ENCODE measurements at regions not wholly inside any gene's neighbourhood (a gene's known extent, or its start where the extent isn't known, plus 50 kb on each side); places are given as distances from the start of the nearest gene placed in this dataset.

DNA sequence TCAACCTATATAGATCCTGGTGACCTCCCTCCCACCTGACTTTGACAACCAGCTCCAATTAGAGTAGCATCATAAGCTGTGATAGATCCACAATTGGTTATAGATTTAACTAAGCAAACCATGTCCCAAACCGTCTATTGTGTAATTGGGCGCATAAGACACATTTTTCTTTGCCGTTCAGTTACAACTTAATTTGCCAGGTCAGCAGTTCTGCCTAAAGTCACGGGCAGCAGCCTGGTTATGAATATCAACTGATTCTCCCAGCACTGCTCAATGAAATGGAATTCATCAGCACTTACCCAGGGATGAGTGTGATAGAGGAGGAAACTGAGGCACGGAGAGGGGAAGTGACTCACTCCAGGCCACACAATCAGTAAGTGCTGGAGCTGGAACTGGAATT, 73.4 kb downstream of the KLHDC7A start:
- intact Hi-C loops (cut with DNase I): no loop called here
- Histone ChIP-seq H3K4me1 (no peaks in the 10 kb centered on the region), H3K27ac (no peak overlapping the region), H3K9me3 (no peaks in the 10 kb centered on the region), H3K4me3 (no peak overlapping the region), H3K36me3 (no peaks in the 10 kb centered on the region), H3K27me3 (peaks cover 5% of the 10 kb centered on the region)
- DNase-seq (ENCODE audit: extremely low spot score in 2 of 2): no peak
- TF ChIP-seq POLR2A (IDR thresholded peaks at IDR 0.05) (no peak), POLR2AphosphoS5 (IDR thresholded peaks at IDR 0.05; ENCODE audit: insufficient read depth in 1 of 2, low read depth in 1 of 2) (no peak)
- TF ChIP-seq, protein P1, sequence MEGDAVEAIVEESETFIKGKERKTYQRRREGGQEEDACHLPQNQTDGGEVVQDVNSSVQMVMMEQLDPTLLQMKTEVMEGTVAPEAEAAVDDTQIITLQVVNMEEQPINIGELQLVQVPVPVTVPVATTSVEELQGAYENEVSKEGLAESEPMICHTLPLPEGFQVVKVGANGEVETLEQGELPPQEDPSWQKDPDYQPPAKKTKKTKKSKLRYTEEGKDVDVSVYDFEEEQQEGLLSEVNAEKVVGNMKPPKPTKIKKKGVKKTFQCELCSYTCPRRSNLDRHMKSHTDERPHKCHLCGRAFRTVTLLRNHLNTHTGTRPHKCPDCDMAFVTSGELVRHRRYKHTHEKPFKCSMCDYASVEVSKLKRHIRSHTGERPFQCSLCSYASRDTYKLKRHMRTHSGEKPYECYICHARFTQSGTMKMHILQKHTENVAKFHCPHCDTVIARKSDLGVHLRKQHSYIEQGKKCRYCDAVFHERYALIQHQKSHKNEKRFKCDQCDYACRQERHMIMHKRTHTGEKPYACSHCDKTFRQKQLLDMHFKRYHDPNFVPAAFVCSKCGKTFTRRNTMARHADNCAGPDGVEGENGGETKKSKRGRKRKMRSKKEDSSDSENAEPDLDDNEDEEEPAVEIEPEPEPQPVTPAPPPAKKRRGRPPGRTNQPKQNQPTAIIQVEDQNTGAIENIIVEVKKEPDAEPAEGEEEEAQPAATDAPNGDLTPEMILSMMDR (IDR thresholded peaks at IDR 0.05): no peak

DNA sequence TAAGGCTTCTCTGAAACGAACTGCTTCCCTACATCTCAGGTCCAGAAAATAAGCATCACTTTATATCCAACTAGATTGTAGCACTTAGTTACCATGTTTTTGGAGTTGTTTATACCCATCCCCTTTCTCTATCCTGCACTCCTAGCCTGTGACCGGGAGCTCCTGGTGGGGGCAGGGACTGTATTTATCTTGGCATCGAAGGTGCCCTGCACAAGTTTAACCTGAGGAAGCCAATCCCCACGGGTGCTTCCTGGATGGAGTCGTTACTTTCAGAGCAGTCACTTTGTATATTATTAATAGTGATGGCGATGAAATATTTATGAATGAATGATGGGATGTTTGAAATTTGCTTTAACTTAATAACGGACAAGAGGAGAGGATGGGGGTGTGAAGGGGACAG, 73.9 kb downstream of the KLHDC7A start:
- TF ChIP-seq POLR2A (IDR thresholded peaks at IDR 0.05): no peak
- TF ChIP-seq, protein P1 (IDR thresholded peaks at IDR 0.05): no peak
- TF ChIP-seq POLR2AphosphoS5 (IDR thresholded peaks at IDR 0.05; ENCODE audit: insufficient read depth in 1 of 2, low read depth in 1 of 2): no peak
- Histone ChIP-seq H3K9me3 (no peaks in the 10 kb centered on the region), H3K27me3 (peaks cover 5% of the 10 kb centered on the region), H3K36me3 (no peaks in the 10 kb centered on the region), H3K27ac (no peak overlapping the region), H3K4me3 (no peak overlapping the region), H3K4me1 (no peaks in the 10 kb centered on the region)
- DNase-seq (ENCODE audit: extremely low spot score in 2 of 2): no peak
- intact Hi-C loops (cut with DNase I): no loop called here

DNA sequence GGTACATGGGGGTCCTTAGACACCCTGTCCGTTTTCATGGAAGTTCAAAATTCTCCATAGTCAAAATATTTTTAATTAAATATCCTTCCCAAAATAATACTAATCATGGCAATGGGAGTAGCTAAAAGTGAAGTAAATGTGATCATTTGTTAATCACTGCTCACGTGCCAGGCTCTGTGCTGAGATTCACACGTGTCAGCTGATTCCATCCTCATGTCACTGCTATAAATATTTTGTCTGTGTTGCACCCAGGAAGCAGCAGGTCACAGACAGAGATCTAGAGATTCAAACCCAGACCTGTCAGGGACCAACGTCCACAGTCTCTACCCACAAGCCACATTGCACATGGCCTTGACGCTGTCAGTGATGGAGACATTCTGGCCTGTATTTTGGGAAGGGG, 74.3 kb downstream of the KLHDC7A start:
- no peak overlapping the region for H3K4me3 ChIP-seq
- DNase-seq (ENCODE audit: extremely low spot score in 2 of 2): no peak
- H3K9me3 ChIP-seq: no peaks in the 10 kb centered on the region
- TF ChIP-seq, protein P1 (IDR thresholded peaks at IDR 0.05): no peak
- no peak for TF ChIP-seq POLR2AphosphoS5 (IDR thresholded peaks at IDR 0.05; ENCODE audit: insufficient read depth in 1 of 2, low read depth in 1 of 2)
- no peak for TF ChIP-seq POLR2A (IDR thresholded peaks at IDR 0.05)
- H3K27ac ChIP-seq: no peak overlapping the region
- peaks cover 5% of the 10 kb centered on the region for H3K27me3 ChIP-seq
- intact Hi-C loops (cut with DNase I): no loop called here
- H3K4me1 ChIP-seq: no peaks in the 10 kb centered on the region
- H3K36me3 ChIP-seq: no peaks in the 10 kb centered on the region

DNA sequence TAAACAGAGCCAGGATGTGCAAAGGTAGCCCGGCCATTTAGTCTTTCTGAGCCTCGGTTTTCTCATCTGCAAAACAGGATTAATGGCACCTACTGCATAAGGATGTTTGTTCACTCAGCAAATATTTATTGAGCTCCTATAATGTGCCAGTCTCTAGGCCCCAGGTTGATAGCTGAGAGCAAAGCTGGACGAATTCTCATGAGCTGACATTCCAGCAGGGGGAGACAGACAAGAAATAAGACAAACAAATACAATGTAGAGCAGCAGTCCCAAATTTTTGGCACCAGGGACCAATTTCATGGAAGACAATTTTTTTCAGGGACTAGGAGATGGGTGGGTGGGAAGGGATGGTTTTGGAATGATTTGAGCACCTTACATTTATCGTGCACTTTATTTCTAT, 74.3 kb upstream of the PAX7 start:
- Histone ChIP-seq H3K27ac (no peak overlapping the region), H3K27me3 (peaks cover 5% of the 10 kb centered on the region), H3K9me3 (no peaks in the 10 kb centered on the region), H3K36me3 (no peaks in the 10 kb centered on the region), H3K4me3 (no peak overlapping the region), H3K4me1 (no peaks in the 10 kb centered on the region)
- DNase-seq (ENCODE audit: extremely low spot score in 2 of 2): no peak
- TF ChIP-seq POLR2A (IDR thresholded peaks at IDR 0.05) (no peak), POLR2AphosphoS5 (IDR thresholded peaks at IDR 0.05; ENCODE audit: insufficient read depth in 1 of 2, low read depth in 1 of 2) (no peak)
- TF ChIP-seq, protein P1 (IDR thresholded peaks at IDR 0.05): no peak
- intact Hi-C loops (cut with DNase I): no loop called here

DNA sequence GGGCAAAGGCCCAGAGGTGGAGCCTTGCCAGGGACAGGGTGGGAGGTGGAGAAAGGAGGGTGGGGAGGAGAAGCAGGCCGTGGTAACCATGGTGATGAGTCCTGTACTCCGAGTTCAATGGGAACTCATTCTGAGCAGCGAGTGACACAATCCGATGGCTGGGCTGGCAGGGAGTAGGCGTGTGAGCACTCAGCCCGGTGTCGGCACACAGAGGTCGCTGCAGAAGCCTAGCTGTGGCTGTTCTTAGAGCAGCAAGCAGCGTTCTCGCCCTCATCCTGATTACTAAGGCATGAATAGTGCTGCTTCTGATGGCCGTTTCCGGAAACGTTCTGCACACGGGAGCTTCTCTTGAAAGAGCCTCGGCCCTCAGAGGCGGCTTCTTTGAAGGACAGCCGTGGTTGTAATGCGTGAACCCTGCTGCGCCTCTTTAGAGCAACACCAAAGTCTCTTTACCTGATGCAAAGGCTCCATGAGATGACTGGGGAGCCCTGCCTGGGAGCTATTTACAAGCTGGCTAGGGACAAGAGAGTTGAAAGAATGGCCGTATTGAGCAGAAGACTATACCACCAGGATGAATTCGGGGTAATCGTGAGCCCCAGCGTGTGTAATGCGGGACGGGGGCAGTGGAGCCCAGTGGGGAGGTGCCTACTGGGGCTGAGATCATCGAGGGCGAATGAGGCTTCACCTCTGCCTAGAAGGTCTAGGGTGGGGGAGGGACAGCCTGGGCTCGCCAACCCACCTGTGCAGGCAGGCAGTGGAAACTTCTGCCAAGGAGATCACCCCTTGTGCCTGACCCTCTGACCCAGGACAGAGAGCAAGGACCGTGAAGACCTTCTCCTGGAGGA, 72.8 kb upstream of the PAX7 start:
- Histone ChIP-seq H3K27ac (no peak overlapping the region), H3K36me3 (no peaks in the 10 kb centered on the region), H3K4me3 (no peak overlapping the region), H3K4me1 (no peaks in the 10 kb centered on the region), H3K9me3 (no peaks in the 10 kb centered on the region), H3K27me3 (peaks cover 5% of the 10 kb centered on the region)
- intact Hi-C loops (cut with DNase I): no loop called here
- DNase-seq (ENCODE audit: extremely low spot score in 2 of 2): no peak
- TF ChIP-seq, protein P1 (IDR thresholded peaks at IDR 0.05): no peak
- no peak for TF ChIP-seq POLR2AphosphoS5 (IDR thresholded peaks at IDR 0.05; ENCODE audit: insufficient read depth in 1 of 2, low read depth in 1 of 2)
- no peak for TF ChIP-seq POLR2A (IDR thresholded peaks at IDR 0.05)

Measured in vagina (tissue), 2 donors.